ENCODE measurements at regions not wholly inside any gene's neighbourhood (a gene's known extent, or its start where the extent isn't known, plus 50 kb on each side); places are given as distances from the start of the nearest gene placed in this dataset.
"Not testable (repeated sequence)": the region's sequence is repeated elsewhere in the genome, so short reads cannot be mapped to it uniquely, and the experiment has no call there.

DNA sequence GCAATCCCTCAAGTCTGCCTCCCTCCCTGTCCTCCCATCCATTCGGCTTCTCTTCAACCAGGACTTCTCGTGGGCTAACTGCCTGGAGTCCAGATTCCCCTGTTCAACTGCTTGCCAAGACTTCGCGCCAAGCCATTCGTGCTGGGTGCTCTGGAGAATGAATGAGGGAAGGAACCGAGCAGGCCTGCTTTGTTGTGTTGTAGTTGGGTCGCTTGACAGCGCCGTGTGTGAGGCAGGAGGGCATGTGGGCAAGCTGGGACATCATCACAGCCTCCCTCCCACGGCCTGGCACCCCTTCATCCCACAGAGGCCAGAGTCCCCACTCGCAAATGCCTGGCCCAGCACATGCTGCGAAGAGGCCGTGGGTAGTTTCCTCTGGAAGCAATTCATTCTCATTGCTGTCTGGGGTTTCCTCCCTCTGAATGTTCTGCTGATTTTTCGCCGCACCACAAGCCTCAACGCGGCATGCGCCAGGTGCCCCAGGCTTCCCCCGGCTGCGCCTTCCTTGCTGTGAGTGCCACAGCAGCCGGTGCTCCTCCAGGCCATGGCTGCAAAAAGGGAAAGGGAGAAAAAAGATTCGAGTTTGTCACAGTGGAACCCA lies 336.0 kb downstream of the QKI start:
- DNase-seq (ENCODE audit: low spot score) (no peak), ATAC-seq (ENCODE audit: low FRiP score) (no peak)
- TF ChIP-seq, protein P1, sequence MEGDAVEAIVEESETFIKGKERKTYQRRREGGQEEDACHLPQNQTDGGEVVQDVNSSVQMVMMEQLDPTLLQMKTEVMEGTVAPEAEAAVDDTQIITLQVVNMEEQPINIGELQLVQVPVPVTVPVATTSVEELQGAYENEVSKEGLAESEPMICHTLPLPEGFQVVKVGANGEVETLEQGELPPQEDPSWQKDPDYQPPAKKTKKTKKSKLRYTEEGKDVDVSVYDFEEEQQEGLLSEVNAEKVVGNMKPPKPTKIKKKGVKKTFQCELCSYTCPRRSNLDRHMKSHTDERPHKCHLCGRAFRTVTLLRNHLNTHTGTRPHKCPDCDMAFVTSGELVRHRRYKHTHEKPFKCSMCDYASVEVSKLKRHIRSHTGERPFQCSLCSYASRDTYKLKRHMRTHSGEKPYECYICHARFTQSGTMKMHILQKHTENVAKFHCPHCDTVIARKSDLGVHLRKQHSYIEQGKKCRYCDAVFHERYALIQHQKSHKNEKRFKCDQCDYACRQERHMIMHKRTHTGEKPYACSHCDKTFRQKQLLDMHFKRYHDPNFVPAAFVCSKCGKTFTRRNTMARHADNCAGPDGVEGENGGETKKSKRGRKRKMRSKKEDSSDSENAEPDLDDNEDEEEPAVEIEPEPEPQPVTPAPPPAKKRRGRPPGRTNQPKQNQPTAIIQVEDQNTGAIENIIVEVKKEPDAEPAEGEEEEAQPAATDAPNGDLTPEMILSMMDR (IDR thresholded peaks at IDR 0.05): no peak

DNA sequence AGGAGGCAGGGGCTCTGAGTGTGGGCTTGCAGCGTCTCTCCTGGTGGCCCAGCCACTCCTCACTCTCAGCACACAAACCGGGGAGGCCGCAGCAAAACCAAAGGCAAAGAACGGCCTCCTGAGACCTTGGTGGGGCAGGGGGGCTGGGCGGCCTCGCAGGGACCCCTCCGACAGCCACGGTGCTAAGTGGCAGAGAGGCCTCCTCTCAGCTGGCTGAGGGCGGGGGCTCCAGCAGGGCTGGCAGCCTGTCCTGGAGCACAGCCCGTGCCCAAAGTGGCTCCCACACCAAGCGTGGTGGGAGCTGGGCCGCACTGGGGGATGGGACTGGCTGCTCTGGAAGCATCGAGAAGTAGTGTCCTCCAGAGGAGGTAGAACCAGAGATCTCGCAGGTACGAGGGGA lies 334.4 kb downstream of the QKI start:
- no peak for ATAC-seq (ENCODE audit: low FRiP score)
- TF ChIP-seq, protein P1 (IDR thresholded peaks at IDR 0.05): no peak

DNA sequence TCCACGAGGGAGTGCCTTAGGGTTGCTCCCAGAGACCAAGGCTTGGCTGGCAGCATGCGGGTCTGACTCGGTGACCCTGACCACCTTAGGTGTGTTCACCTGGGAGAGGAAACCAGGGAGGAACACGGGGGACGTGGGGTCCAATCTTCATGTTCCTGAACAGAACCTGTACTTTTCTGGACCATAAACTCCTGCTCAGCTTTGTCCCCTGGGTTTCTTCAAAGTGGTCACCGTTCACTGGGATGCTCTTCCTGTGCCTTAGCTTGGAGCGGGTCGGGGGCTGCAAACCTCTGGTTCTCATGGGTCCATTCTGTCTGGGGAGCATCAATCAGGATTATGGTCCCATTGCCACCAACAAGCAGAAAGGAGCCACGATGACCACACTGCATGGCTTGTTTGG lies 333.5 kb downstream of the QKI start:
- TF ChIP-seq, protein P1 (IDR thresholded peaks at IDR 0.05): no peak
- ATAC-seq (ENCODE audit: low FRiP score) (no peak), DNase-seq (ENCODE audit: low spot score) (no peak)

More for the DNA sequence above, 334.4 kb downstream of the QKI start:
- no peak for DNase-seq (ENCODE audit: low spot score)

DNA sequence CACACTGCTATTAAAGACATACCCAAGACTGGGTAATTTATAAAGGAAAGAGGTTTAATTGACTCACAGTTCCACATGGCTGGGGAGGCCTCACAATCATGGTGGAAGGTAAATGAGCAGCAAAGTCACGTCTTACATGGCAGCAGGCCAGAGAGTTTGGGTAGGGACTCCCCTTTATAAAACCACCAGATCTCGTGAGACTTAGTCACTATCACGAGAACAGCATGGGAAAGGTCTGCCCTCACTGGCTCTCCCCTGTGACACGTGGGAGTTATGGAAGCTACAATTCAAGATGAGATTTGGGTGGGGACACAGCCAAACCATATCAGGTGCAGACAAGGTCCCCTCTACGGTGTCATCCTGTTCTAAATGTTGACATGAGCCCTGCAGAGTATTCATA lies 332.5 kb downstream of the QKI start:
- not testable (repeated sequence) for DNase-seq (ENCODE audit: low spot score); ATAC-seq (ENCODE audit: low FRiP score)

DNA sequence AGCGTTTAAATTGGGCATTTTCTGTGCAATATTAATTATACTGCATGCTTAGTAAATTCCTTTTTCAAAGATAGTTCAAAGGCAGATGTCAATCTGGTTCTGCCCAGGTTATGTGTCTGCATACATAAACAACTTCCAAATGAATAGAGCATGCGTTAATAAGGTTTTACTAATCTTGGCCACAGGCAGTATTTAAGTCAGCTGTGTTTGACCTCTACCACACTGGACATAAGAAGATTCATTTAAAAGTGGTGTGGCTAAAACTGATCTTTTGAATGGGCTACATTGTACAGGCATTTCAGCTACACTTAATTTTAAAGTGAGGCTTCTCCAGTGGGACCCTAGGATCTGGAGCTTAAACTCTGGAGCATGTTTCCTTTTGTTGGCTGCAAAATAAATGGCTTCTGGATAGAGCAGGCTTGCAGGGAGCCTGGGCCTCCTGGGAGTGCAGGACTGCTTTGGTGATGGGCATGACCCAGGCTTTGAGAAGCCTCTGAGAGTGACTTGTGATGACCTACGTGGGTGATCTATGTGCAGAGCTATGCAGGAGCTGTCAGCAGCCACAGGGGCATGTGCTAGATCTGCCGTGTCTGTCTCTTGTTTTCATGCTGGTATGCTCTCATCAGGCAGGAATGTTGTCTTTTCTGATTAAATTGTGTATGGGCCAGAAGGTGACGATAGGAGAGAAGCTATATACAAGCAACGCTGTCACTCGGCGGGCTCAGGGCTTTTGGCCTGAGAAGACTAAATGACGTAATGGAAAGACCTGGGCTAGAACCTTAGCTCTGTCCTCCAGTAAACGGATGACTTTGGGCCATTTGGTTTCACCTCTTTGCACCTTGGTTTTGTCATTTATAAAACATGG lies 331.2 kb downstream of the QKI start:
- DNase-seq (ENCODE audit: low spot score): no peak
- TF ChIP-seq, protein P1 (IDR thresholded peaks at IDR 0.05): no peak
- no peak for ATAC-seq (ENCODE audit: low FRiP score)

DNA sequence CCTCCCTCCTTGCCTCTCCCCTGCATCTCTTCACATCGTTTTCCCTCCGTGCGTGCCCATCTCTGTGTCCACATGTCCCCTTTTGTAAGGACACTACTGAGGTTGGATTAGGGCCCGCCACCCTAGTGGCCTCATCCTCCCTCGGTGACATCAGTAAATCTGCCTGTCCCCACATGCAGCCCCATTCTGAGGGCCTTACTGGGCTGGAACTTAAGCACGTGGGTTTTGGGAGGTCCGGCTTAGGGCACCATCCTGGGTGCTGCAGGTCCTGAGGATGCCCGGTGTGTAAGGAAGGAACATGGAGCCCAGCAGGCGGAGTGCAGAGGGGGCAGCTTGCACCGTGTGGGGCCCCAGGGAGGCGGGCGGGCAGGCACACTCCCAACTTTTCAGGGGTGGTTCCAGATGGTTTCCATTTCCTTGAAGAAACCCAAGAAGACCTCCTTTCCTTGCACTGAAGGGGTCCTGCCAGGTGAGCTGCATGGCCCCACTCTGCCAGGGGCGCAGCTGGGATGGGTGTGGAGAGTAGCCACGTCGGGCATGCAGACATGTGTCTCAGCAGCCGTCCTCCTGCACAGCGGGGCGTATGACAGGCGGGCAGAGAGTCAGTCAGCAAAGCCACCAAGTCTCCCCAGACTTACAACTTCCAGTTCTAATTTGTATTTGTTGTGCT lies 329.9 kb downstream of the QKI start:
- no peak for DNase-seq (ENCODE audit: low spot score)
- TF ChIP-seq, protein P1 (IDR thresholded peaks at IDR 0.05): no peak
- ATAC-seq (ENCODE audit: low FRiP score): no peak

DNA sequence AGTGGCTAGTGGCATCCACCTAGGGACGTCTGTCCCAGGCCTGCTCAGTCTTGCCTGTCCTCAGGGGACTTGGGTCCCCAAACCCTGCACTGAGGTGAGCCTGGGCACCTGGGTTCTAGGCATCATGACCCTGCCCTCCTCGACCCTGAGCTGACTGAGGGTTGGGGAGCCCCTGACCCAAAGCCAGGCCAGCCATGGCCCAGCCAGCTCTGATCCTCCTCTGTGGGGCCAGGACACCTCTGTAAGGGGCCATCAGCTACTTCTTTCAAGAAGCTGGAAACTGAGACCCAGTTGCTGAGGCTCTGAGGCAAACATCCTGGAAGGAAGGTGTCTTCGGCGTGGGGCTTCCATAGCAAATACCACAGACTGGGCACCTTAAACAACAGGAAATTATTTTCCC lies 329.3 kb downstream of the QKI start:
- TF ChIP-seq, protein P1 (IDR thresholded peaks at IDR 0.05): no peak
- no peak for DNase-seq (ENCODE audit: low spot score)
- ATAC-seq (ENCODE audit: low FRiP score): no peak
